ENCODE measurements at regions not wholly inside any gene's neighbourhood (a gene's known extent, or its start where the extent isn't known, plus 50 kb on each side); places are given as distances from the start of the nearest gene placed in this dataset.

DNA sequence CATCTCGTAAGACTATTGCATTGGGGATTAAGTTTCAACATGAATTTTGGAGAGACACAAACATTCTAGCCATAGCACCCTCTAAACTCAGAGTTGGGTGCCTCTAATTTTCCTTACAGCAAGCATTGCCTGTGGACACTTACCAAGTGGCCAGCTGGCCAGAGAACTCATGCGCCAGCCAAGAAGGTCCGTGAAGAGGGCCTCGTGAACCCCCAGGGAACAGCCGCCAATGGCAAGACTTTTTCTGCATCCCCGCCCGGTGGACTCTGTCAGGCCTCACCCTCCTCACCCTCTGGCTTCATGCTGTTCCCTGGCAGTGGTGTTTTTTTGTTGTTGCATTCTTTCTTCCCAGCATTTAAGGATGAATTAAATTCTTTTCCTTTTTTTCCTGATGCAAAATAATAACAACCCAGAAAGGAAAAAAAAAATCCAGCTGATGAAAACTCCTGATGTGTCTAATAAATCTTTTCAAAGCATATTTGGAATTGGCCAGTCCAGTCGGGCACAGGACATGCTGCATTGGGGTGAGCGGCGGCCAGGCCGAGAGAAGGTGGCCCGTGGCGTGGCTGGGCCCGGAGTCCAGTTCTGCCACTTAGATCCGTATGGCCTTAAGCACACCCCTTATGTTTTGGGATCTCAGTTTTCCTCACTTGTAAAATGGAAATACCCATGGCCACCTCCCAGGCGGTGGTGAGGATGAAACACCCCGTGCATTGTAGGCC lies 191.9 kb upstream of the DIO3 start:
- TF ChIP-seq, protein P1, sequence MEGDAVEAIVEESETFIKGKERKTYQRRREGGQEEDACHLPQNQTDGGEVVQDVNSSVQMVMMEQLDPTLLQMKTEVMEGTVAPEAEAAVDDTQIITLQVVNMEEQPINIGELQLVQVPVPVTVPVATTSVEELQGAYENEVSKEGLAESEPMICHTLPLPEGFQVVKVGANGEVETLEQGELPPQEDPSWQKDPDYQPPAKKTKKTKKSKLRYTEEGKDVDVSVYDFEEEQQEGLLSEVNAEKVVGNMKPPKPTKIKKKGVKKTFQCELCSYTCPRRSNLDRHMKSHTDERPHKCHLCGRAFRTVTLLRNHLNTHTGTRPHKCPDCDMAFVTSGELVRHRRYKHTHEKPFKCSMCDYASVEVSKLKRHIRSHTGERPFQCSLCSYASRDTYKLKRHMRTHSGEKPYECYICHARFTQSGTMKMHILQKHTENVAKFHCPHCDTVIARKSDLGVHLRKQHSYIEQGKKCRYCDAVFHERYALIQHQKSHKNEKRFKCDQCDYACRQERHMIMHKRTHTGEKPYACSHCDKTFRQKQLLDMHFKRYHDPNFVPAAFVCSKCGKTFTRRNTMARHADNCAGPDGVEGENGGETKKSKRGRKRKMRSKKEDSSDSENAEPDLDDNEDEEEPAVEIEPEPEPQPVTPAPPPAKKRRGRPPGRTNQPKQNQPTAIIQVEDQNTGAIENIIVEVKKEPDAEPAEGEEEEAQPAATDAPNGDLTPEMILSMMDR (IDR thresholded peaks at IDR 0.05) = no peak
- TF ChIP-seq POLR2AphosphoS5 (IDR thresholded peaks at IDR 0.05; ENCODE audit: insufficient read depth in 1 of 2, low read depth in 1 of 2) = no peak

Measured in vagina (tissue), 2 donors.